ENCODE measurements at regions not wholly inside any gene's neighbourhood (a gene's known extent, or its start where the extent isn't known, plus 50 kb on each side); places are given as distances from the start of the nearest gene placed in this dataset.
"Not testable (repeated sequence)": the region's sequence is repeated elsewhere in the genome, so short reads cannot be mapped to it uniquely, and the experiment has no call there.

DNA sequence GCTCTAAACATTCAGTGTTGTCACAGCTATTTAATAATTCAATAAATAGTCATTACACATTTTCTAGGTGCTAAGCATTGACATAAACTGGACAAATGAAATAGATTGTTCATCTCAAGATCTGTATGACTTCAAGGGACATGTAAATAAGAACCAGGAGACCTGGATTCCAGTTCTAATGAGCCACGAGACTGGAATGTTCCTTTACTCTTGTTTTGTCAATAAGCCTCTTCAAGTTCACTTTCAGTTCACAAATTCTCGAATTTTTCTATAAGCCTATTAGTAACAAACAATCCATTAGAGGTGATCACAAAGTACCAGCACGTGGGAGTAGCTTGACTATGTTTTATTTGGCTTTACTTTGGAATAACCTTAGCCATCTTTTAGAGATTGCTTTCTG, 514.0 kb upstream of the SMIM31 start:
- DNase-seq, result no peak

- DNase-seq, result no peak
These were observed 502.7 kb upstream of the SMIM31 start for GRCh38 chr4:164251257-164251656.

- no peak for DNase-seq
These were observed 501.6 kb upstream of the SMIM31 start for GRCh38 chr4:164252286-164252685.

GRCh38 chr4:164261831-164262230, 492.1 kb upstream of the SMIM31 start:
- no peak for DNase-seq

DNA sequence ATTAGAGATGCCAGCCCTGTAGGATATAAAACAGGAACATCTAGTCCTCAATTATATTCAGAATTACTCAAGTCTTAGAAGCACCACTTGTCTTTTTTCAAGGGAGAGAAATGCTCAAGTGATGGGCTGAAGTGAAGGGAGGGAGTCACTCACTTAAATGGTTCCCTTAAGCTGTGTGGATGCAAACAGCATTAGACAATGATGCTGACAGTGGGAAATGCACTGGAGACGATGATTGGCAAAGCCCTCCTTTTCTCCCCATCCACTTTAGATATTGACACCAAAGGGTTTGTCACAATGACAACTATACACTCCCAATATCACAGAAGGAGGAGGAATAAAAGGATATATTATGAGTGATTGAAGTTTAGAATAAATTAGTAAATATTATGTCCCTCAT, 491.4 kb upstream of the SMIM31 start:
- not testable (repeated sequence) for DNase-seq

GRCh38 chr4:164277414-164277813, 476.5 kb upstream of the SMIM31 start:
- DNase-seq, result not testable (repeated sequence)

DNA sequence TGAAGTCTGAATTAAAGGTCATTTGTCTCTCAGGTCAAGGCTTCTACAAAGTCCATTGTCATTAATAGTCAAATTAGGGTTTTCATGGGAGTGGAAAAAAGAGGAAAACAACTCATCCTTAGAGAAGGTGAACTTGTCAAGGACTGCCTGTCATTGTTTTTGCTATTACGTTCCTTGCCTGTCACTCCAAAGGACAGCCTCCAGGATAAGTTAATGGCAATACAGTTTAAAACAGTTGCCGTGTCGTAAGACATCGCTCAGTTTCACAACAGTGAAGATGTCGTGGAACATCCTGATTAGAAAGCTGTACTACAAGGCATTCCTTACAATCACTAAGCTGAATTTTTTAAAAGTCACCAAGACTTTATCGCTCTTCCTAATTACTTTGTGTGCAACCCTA, 466.8 kb upstream of the SMIM31 start:
- no peak for DNase-seq

DNA sequence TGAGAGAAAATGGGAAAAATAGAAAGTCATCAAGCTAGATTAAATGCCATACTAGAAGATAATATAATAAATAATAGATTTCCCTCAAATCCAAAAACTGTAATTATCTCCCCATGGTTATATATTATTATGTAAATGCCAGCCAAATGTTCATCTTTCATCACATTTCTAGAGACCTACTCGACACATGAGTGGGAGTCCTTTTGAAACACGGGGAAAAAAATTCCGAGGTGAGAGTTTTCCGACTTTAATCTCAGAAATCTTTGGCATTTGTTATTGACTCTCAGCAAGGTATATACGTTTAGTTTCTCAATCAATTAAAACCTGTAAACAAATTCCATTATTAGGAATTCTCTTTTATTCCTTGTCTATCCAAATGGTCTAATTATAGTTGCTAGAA, 465.4 kb upstream of the SMIM31 start:
- no peak for DNase-seq

- DNase-seq, result no peak
These were observed 460.7 kb upstream of the SMIM31 start for GRCh38 chr4:164293203-164293602.

- DNase-seq, result no peak
These were observed 460.2 kb upstream of the SMIM31 start for GRCh38 chr4:164293743-164294142.

DNA sequence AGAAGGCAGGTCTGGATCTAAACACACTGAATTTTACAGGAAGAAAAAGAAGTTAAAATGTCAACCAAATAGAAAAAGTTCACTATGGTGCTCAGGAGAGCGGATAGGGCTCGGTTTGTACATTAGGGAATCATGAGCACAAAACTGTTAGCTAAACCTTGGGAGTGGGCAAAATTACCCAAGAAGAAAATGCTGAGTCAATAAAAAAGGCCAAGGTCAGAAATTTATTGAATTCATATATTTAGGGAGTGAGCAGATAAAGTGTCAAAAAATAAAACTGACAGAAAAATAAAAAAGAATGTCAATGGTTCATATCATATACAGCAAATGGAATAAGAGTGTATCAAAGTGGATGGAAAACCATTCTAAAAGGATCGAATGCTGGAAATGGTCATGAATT, 452.5 kb upstream of the SMIM31 start:
- no peak for DNase-seq

- DNase-seq, result no peak
These were observed 449.8 kb upstream of the SMIM31 start for GRCh38 chr4:164304101-164304639.

- no peak for DNase-seq
These were observed 449.1 kb upstream of the SMIM31 start for GRCh38 chr4:164304861-164305260.

- no peak for DNase-seq
These were observed 446.7 kb upstream of the SMIM31 start for GRCh38 chr4:164307262-164307661.

- DNase-seq, result no peak
These were observed 441.3 kb upstream of the SMIM31 start for GRCh38 chr4:164312671-164313070.

DNA sequence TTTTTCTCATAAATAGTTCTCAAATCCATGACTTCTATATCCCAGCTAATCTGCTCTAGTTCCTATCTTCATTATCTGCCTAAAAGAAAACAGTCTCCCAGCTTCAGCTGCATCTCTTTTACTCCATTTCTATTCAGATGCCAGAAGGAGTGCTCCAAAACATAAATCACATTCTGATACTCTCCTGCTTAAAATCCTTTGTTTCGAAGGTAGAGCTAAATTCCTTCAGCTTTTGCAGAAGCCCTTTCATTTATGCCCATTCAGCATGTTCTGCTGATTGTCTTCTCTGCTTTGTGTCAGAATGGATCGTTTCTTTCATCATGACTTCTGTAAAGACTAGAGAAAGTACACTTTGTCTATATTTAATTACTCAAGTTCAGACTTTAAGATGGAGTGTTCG, 440.1 kb upstream of the SMIM31 start:
- no peak for DNase-seq

DNA sequence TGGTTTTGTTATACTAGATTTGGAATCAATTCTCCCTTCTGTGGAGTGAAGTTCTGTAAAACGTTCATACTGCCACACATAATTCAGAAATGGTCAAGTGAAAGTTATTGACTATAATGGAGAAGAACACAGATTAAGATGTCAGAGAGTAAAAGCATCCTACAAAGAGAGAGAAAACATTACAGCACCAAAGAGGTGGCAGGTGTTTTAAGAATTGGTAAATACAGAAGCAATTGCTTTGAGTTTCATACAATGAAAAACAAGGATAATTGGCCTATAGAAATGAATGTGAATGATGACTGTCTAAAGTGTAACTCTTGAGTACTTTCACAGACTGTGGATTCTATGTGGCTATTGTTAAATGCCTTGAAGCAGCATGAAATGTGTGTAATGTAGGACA, 435.6 kb upstream of the SMIM31 start:
- DNase-seq, result no peak

DNA sequence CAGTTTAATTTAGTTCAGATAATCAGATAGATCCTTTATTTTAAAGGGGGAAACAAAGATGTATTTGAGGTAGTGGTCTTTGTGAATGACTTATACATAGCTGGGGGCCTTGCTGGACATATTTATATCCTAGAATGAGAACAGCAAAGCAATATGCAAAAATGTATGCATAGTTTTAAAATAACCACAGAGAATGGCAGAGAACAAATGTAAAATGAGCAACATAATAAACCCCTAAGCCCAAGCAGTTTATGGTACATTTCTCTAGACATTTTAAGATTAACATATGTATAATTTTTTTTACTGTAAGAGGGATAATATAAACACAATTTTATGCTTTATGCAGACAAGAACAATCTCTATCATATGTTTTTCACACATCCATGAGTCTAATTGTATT, 434.2 kb upstream of the SMIM31 start:
- no peak for DNase-seq

DNA sequence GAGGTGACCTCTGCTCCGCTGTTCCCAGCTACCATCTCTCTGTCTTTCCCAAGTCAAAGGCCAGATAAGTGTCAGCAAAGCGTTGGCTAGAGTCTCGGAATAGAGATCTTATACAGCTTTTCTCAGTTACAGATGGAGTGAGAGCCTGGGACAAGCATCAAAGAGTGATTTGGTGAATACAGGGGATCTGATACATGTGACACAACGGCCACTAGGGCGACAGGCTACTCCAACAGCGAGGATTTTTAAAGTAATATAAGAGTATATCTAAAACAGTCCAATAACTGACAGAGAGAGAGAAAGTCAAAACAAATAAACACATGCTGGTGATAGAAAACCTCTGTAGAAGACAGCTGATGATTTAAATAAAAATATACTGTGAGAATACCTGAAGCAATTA, 433.1 kb upstream of the SMIM31 start:
- no peak for DNase-seq

GRCh38 chr4:164326056-164326455, 427.9 kb upstream of the SMIM31 start:
- DNase-seq, result no peak

- DNase-seq, result no peak
These were observed 416.5 kb upstream of the SMIM31 start for GRCh38 chr4:164337219-164337944.

DNA sequence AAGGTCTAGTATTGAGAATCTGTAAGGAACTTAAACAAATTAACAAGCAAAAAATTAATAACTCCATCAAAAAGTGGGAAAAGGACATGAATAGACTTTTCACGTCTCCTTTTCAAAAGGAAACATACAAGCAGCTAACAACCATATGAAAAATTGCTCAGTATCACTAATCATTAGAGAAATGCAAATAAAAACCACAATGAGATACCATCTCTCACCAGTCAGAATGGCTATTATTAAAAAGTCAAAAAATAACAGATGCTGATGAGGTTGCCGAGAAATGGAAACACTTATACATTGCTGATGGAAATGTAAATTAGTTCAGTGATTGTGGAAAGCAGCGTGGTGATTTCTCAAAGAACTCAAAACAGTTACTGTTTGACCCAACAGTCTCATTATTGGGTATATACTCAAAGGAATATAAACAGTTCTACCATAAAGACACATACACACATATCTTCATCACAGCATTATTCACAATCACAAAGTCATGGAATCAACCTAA, 410.4 kb upstream of the SMIM31 start:
- no peak for DNase-seq

GRCh38 chr4:164345756-164346155, 408.2 kb upstream of the SMIM31 start:
- DNase-seq, result no peak

- DNase-seq, result no peak
These were observed 403.9 kb upstream of the SMIM31 start for GRCh38 chr4:164350061-164350460.

DNA sequence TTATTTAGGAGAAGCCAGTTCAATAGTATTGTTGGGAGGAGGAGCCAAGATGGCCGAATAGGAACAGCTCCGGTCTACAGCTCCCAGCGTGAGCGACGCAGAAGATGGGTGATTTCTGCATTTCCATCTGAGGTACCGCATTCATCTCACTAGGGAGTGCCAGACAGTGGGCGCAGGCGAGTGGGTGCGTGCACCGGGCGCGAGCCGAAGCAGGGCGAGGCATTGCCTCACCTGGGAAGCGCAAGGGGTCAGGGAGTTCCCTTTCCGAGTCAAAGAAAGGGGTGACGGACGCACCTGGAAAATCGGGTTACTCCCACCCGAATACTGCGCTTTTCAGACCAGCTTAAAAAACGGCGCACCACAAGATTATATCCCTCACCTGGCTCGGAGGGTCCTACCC, 403.2 kb upstream of the SMIM31 start:
- DNase-seq, result not testable (repeated sequence)

Measured in activated CD4-positive, alpha-beta T cell treated with anti-CD3 and anti-CD28 coated beads, Interleukin-10, Interleukin-2, amounts not matched to agents 100 ng/mL and 50 ng/mL, durations not matched to agents 16 hours and 8 hours (primary cell).